GM23338 (cell line): ENCODE measurements at regions not wholly inside any gene's neighbourhood (a gene's known extent, or its start where the extent isn't known, plus 50 kb on each side); places are given as distances from the start of the nearest gene placed in this dataset.

Experiments used
- CTCF ChIP-seq, 2 experiments: fragments of 200-600 bp in 1 of 2; sonication (generic) in 1 of 2; conservative IDR thresholded peaks; 2 replicates each; pipeline versions ENCODE4 v1.5.1 to v1.6.1; 2016 to 2017; ENCODE audit warnings: antibody characterized with exemption in 2 of 2, low read depth in 2 of 2, mild to moderate bottlenecking in 2 of 2, moderate library complexity in 1 of 2
- ETS1 ChIP-seq: IDR thresholded peaks from 2 replicates; pipeline ENCODE4 v1.6.1; 2016; ENCODE audit warnings: antibody characterized with exemption
- EZH2 ChIP-seq: fragments of 200-600 bp; sonication (generic); IDR thresholded peaks from one replicate; pipeline ENCODE4 v1.8.0; 2017; ENCODE audit warnings: antibody characterized with exemption, mild to moderate bottlenecking, low read depth; ENCODE audit not compliant: unreplicated experiment
- EZH2phosphoT487 ChIP-seq: fragments of 200-600 bp; sonication (generic); IDR thresholded peaks from one replicate; pipeline ENCODE4 v1.8.1; 2018; ENCODE audit warnings: antibody characterized with exemption; ENCODE audit not compliant: unreplicated experiment
- NANOG ChIP-seq: IDR thresholded peaks from 2 replicates; pipeline ENCODE4 v1.6.1; 2016; ENCODE audit warnings: antibody characterized with exemption, borderline replicate concordance
- POLR2AphosphoS5 ChIP-seq: IDR thresholded peaks from 2 replicates; pipeline ENCODE4 v1.6.1; 2016; ENCODE audit warnings: antibody characterized with exemption, low read depth
- STAT1 ChIP-seq: IDR thresholded peaks from one replicate; pipeline ENCODE4 v1.6.1; 2016; ENCODE audit warnings: antibody characterized with exemption; ENCODE audit not compliant: unreplicated experiment
- ZNF114 ChIP-seq: fragments of 250-450 bp; sonication (Bioruptor Pico); IDR thresholded peaks from 2 replicates; pipeline ENCODE4 v1.5.0; 2020; ENCODE audit warnings: mild to moderate bottlenecking, moderate library complexity

GRCh38 chr20:48019496-48019895, 234.2 kb upstream of the SULF2 start:
- no peak for TF ChIP-seq POLR2AphosphoS5
- no peak for TF ChIP-seq CTCF (conservative IDR thresholded peaks at IDR 0.05; ENCODE audit: low read depth in 2 of 2)
- TF ChIP-seq STAT1, result no peak
- TF ChIP-seq EZH2, result no peak
- no peak for TF ChIP-seq NANOG
- no peak for TF ChIP-seq ETS1
- no peak for TF ChIP-seq EZH2phosphoT487
- no peak for TF ChIP-seq ZNF114 (CRISPR knock-in tag)
